ENCODE measurements at regions not wholly inside any gene's neighbourhood (a gene's known extent, or its start where the extent isn't known, plus 50 kb on each side); places are given as distances from the start of the nearest gene placed in this dataset.

DNA sequence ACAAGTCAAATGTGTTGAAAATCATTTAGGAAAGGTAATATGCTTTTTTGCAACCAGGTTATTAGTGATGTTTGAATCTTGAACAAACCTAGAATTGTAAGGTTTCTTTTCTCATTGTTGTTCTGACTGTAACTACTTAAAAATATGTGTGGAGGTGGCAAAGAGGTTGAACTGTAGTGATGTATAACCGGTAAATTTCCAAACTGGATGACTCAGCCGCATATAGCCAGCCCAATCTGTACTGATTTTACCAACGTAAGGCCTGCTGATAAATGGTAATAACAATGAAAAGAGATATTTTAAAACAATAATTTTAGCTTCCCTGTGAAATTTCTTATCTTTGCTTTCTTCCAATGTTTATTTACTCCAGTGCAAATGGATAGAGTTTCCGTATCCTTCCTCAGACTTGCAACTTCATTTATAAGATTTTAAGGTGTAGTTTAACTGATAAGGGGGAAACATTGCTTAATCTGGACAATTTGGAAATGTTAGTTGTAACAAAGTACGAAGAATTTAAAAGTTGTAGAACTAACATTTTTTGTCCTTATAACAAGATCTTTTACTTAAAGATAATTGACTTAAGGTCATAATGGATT, 1170.4 kb upstream of the ZEB2 start:
- DNase-seq = no peak
- Histone ChIP-seq H3F3A (ENCODE audit: insufficient read depth, low read depth) (peaks cover 18% of the 10 kb centered on the region; the same call in 1 of the 2 replicates), H3K36me3 (ENCODE audit: low read depth) (0 out of 2 replicates have a peak, but pooled peaks cover 3% of the 10 kb centered on the region), H3K9me3 (ENCODE audit: insufficient read depth, low read depth) (peaks cover 11% of the 10 kb centered on the region; the same call in 1 of the 2 replicates), H3K9me2 (ENCODE audit: insufficient read depth) (no peaks in the 10 kb centered on the region), H3K4me3 (no peak overlapping the region), H4K20me1 (ENCODE audit: insufficient read depth) (no peaks in the 10 kb centered on the region), H3K27ac (no peak overlapping the region), H3K79me2 (ENCODE audit: low read depth) (no peaks in the 10 kb centered on the region), H3K27me3 (ENCODE audit: insufficient read depth, low read depth) (no peaks in the 10 kb centered on the region), H3K4me1 (replicated peaks; ENCODE audit: insufficient read depth) (peaks cover 47% of the 10 kb centered on the region), H2AFZ (no peak overlapping the region), H3K4me2 (no peak overlapping the region)
- TF ChIP-seq EZH2 (IDR thresholded peaks at IDR 0.05; ENCODE audit: low read depth) = no peak
- TF ChIP-seq, protein P1, sequence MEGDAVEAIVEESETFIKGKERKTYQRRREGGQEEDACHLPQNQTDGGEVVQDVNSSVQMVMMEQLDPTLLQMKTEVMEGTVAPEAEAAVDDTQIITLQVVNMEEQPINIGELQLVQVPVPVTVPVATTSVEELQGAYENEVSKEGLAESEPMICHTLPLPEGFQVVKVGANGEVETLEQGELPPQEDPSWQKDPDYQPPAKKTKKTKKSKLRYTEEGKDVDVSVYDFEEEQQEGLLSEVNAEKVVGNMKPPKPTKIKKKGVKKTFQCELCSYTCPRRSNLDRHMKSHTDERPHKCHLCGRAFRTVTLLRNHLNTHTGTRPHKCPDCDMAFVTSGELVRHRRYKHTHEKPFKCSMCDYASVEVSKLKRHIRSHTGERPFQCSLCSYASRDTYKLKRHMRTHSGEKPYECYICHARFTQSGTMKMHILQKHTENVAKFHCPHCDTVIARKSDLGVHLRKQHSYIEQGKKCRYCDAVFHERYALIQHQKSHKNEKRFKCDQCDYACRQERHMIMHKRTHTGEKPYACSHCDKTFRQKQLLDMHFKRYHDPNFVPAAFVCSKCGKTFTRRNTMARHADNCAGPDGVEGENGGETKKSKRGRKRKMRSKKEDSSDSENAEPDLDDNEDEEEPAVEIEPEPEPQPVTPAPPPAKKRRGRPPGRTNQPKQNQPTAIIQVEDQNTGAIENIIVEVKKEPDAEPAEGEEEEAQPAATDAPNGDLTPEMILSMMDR (conservative IDR thresholded peaks at IDR 0.05) = no peak
- ChIA-PET CTCF (no interaction called here), POLR2A (ENCODE audit: unreplicated experiment) (no interaction called here)
- BruUV-seq (replicated peaks) = no TSS peak
- intact Hi-C loops (cut with micrococcal nuclease; ENCODE audit: unreplicated experiment) = loop anchor here (10.0 kb wide), 1 partner anchor 205 kb away; no protein-coding TSS in a partner anchor

DNA sequence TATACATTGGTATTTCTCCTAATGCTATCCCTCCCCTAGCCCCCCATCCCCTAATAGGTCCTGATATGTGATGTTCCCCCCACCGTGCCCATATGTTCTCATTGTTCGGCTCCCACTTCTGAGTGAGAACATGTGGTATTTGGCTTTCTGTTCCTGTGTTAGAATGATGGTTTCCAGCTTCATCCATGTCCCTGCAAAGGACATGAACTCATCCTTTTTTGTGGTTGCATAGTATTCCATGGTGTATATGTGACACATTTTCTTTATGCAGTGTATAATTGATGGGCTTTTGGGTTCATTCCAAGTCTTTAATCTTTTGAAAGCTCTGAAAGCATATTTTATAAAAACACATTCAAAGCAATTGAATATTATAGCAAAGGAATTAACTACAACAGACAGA, 1169.4 kb upstream of the ZEB2 start:
- CTCF ChIA-PET = no interaction called here
- Histone ChIP-seq H3K4me3 (no peak overlapping the region), H3K27me3 (ENCODE audit: insufficient read depth, low read depth) (no peaks in the 10 kb centered on the region), H3F3A (ENCODE audit: insufficient read depth, low read depth) (peaks cover 20% of the 10 kb centered on the region; the same call in 1 of the 2 replicates), H3K27ac (no peak overlapping the region), H3K9me3 (ENCODE audit: insufficient read depth, low read depth) (peaks cover 11% of the 10 kb centered on the region; the same call in 1 of the 2 replicates), H3K4me2 (no peak overlapping the region), H3K79me2 (ENCODE audit: low read depth) (no peaks in the 10 kb centered on the region), H3K4me1 (replicated peaks; ENCODE audit: insufficient read depth) (peaks cover 50% of the 10 kb centered on the region), H4K20me1 (ENCODE audit: insufficient read depth) (no peaks in the 10 kb centered on the region), H3K36me3 (ENCODE audit: low read depth) (0 out of 2 replicates have a peak, but pooled peaks cover 3% of the 10 kb centered on the region), H3K9me2 (ENCODE audit: insufficient read depth) (no peaks in the 10 kb centered on the region), H2AFZ (no peak overlapping the region)
- BruUV-seq (replicated peaks) = no TSS peak
- TF ChIP-seq, protein P1 (conservative IDR thresholded peaks at IDR 0.05) = no peak
- no peak for TF ChIP-seq EZH2 (IDR thresholded peaks at IDR 0.05; ENCODE audit: low read depth)
- POLR2A ChIA-PET (ENCODE audit: unreplicated experiment) = no interaction called here
- intact Hi-C loops (cut with micrococcal nuclease; ENCODE audit: unreplicated experiment) = loop anchor here (5.0 kb wide), 1 partner anchor 63 kb away; no protein-coding TSS in a partner anchor
- DNase-seq = no peak

DNA sequence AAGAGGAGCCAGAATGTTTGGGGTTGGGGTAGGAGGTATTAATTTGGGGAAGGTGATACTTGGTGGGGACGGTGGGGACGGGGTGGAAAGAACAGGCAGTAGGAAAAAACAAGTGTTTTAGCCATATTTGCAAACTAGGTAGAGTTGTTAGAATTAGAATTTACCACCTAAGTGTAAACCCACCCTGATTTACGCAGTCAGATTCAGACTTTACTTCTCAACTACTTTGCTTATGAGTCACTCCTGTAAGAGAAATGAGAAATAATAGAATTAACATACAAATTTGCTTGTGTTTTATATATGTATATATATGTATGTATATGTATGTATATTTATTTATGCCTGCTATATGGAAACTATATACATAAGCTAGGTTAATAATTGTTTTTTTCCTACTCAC, 1168.2 kb upstream of the ZEB2 start:
- BruUV-seq (replicated peaks) = no TSS peak
- TF ChIP-seq, protein P1 (conservative IDR thresholded peaks at IDR 0.05) = no peak
- TF ChIP-seq EZH2 (IDR thresholded peaks at IDR 0.05; ENCODE audit: low read depth) = no peak
- no peak overlapping the region for H3K4me3 ChIP-seq
- peaks cover 11% of the 10 kb centered on the region; the same call in 1 of the 2 replicates for H3K9me3 ChIP-seq (ENCODE audit: insufficient read depth, low read depth)
- H3K4me2 ChIP-seq = no peak overlapping the region
- peaks cover 39% of the 10 kb centered on the region for H3K4me1 ChIP-seq (replicated peaks; ENCODE audit: insufficient read depth)
- peaks cover 18% of the 10 kb centered on the region; the same call in 1 of the 2 replicates for H3F3A ChIP-seq (ENCODE audit: insufficient read depth, low read depth)
- DNase-seq = no peak
- no peaks in the 10 kb centered on the region for H4K20me1 ChIP-seq (ENCODE audit: insufficient read depth)
- H2AFZ ChIP-seq = no peak overlapping the region
- H3K27ac ChIP-seq = 0 out of 2 replicates have a peak overlapping the region, but pooled peaks have one; percentile 6
- POLR2A ChIA-PET (ENCODE audit: unreplicated experiment) = no interaction called here
- no peaks in the 10 kb centered on the region for H3K79me2 ChIP-seq (ENCODE audit: low read depth)
- H3K27me3 ChIP-seq (ENCODE audit: insufficient read depth, low read depth) = no peaks in the 10 kb centered on the region
- H3K9me2 ChIP-seq (ENCODE audit: insufficient read depth) = no peaks in the 10 kb centered on the region
- H3K36me3 ChIP-seq (ENCODE audit: low read depth) = 0 out of 2 replicates have a peak, but pooled peaks cover 3% of the 10 kb centered on the region
- intact Hi-C loops (cut with micrococcal nuclease; ENCODE audit: unreplicated experiment) = loop anchor here (5.0 kb wide), 1 partner anchor 64 kb away; no protein-coding TSS in a partner anchor
- CTCF ChIA-PET = no interaction called here
